Trophoblast cell (in vitro differentiated cells and primary cell): ENCODE measurements at regions not wholly inside any gene's neighbourhood (a gene's known extent, or its start where the extent isn't known, plus 50 kb on each side); places are given as distances from the start of the nearest gene placed in this dataset.
"Not testable (repeated sequence)": the region's sequence is repeated elsewhere in the genome, so short reads cannot be mapped to it uniquely, and the experiment has no call there.

Experiments
- DNase-seq, 2 donors: peaks; one replicate each; pipeline ENCODE4 v3.0.0-alpha.2; 2016
- H2AFZ ChIP-seq: 2 replicates; pipeline ENCODE4 v1.6.1; 2013; ENCODE audit warnings: low read length, moderate library complexity, mild to moderate bottlenecking; ENCODE audit not compliant: insufficient read depth, poor library complexity
- H2AK5ac ChIP-seq: 2 replicates; pipeline ENCODE4 v1.6.1; 2013; ENCODE audit warnings: mild to moderate bottlenecking, low read length
- H2BK120ac ChIP-seq: 2 replicates; pipeline ENCODE4 v1.6.1; 2013; ENCODE audit warnings: low read length, mild to moderate bottlenecking, moderate library complexity; ENCODE audit not compliant: insufficient read depth, poor library complexity
- H2BK12ac ChIP-seq: 2 replicates; pipeline ENCODE4 v1.6.1; 2013; ENCODE audit warnings: mild to moderate bottlenecking, low read length, moderate library complexity
- H2BK5ac ChIP-seq: 2 replicates; pipeline ENCODE4 v1.6.1; 2013; ENCODE audit warnings: low read length, low read depth, moderate library complexity, mild to moderate bottlenecking; ENCODE audit not compliant: poor library complexity
- H3K14ac ChIP-seq: 2 replicates; pipeline ENCODE4 v1.6.1; 2013; ENCODE audit warnings: mild to moderate bottlenecking, low read length
- H3K18ac ChIP-seq: 2 replicates; pipeline ENCODE4 v1.6.1; 2013; ENCODE audit warnings: mild to moderate bottlenecking, low read length
- H3K23ac ChIP-seq: 2 replicates; pipeline ENCODE4 v1.6.1; 2013; ENCODE audit warnings: low read length
- H3K27ac ChIP-seq: 2 replicates; pipeline ENCODE4 v1.5.1; 2013; ENCODE audit warnings: low read depth, mild to moderate bottlenecking, inconsistent platforms, low read length, moderate library complexity
- H3K27me3 ChIP-seq: 2 replicates; pipeline ENCODE4 v1.6.1; 2013; ENCODE audit warnings: inconsistent platforms, mild to moderate bottlenecking, low read length, moderate library complexity; ENCODE audit not compliant: insufficient read depth
- H3K36me3 ChIP-seq, 2 experiments: 1 replicate in 1 of 2; 2 replicates in 1 of 2; pipeline ENCODE4 v1.6.1; 2013; ENCODE audit warnings: low read length in 2 of 2, mild to moderate bottlenecking in 2 of 2, moderate library complexity in 1 of 2; ENCODE audit not compliant: insufficient read depth in 2 of 2, control insufficient read depth in 1 of 2
- H3K4ac ChIP-seq: 2 replicates; pipeline ENCODE4 v1.6.1; 2013; ENCODE audit warnings: low read depth, mild to moderate bottlenecking, low read length, moderate library complexity
- H3K4me1 ChIP-seq, 2 experiments: 1 replicate in 1 of 2; 2 replicates in 1 of 2; pipeline ENCODE4 v1.6.1; 2013; ENCODE audit warnings: low read length in 2 of 2, mild to moderate bottlenecking in 2 of 2, moderate library complexity in 1 of 2; ENCODE audit not compliant: insufficient read depth in 2 of 2, control insufficient read depth in 1 of 2
- H3K4me2 ChIP-seq: 2 replicates; pipeline ENCODE4 v1.6.1; 2013; ENCODE audit warnings: inconsistent platforms, mild to moderate bottlenecking, low read length, moderate library complexity
- H3K4me3 ChIP-seq: 2 replicates; pipeline ENCODE4 v1.5.1; 2013; ENCODE audit warnings: mild to moderate bottlenecking, low read depth, low read length, inconsistent platforms
- H3K79me1 ChIP-seq: one replicate; pipeline ENCODE4 v1.6.1; 2013; ENCODE audit warnings: low read length
- H3K79me2 ChIP-seq: 2 replicates; pipeline ENCODE4 v1.6.1; 2013; ENCODE audit warnings: low read length, mild to moderate bottlenecking; ENCODE audit not compliant: control insufficient read depth, insufficient read depth, poor library complexity
- H3K9ac ChIP-seq: 2 replicates; pipeline ENCODE4 v1.6.1; 2013; ENCODE audit warnings: mild to moderate bottlenecking, low read length
- H3K9me3 ChIP-seq: 2 replicates; pipeline ENCODE4 v1.6.1; 2013; ENCODE audit warnings: low read depth, mild to moderate bottlenecking, control low read depth, inconsistent platforms, low read length; ENCODE audit not compliant: insufficient read depth
- H4K12ac ChIP-seq: 2 replicates; pipeline ENCODE4 v1.6.1; 2013; ENCODE audit warnings: low read depth, mild to moderate bottlenecking, low read length, moderate library complexity
- H4K8ac ChIP-seq: 2 replicates; pipeline ENCODE4 v1.6.1; 2013; ENCODE audit warnings: low read depth, mild to moderate bottlenecking, low read length, moderate library complexity
- H4K91ac ChIP-seq: one replicate; pipeline ENCODE4 v1.6.1; 2013; ENCODE audit warnings: low read depth, mild to moderate bottlenecking, low read length, moderate library complexity
- WGBS: extraction: QIAGEN DNeasy Blood & Tissue Kit; methylation state at CpG from one replicate; pipeline ENCODE4 v1.1.7; 2013; ENCODE audit warnings: missing lambda C conversion rate; ENCODE audit not compliant: insufficient read length, insufficient coverage; ENCODE audit errors: extremely low coverage; 5-methylcytosine and 5-hydroxymethylcytosine counted together

DNA sequence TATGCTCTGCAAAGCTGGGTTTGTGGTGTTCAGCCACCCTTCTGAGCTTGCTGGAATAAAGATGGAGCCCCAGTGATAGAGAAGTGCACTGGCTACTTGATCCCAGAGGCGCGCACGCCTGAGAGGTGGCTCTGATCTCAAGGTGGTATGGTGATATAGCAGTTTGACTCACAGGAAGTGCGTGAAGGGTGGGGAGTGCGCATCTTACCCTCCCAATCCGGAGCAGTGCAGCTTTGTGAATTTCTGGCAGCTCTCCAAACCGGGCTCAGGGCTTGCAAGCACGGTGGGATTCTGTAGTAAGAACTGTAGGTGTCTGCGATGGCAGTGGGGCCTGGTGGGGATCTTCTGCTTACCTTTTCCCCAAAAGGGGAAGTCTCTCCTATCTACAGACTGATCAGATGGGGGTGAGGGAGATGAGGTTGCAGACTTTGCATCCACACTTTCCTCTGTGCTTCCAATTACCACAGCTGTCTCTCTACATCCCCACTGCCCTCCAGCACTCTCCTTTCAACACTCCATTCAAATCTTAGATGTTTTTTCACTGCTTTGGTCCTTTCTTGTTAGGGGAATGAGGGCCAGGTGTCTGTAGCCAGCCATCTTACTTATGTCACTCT, 197.4 kb upstream of the SLC38A2 start:
- Histone ChIP-seq H3K4me2 (no peak overlapping the region), H3K4me1 (no peaks in the 10 kb centered on the region), H3K9ac (no peak overlapping the region), H3K79me1 (no peaks in the 10 kb centered on the region), H3K27me3 (no peaks in the 10 kb centered on the region), H4K8ac (no peak overlapping the region), H3K4ac (no peak overlapping the region), H3K27ac (no peak overlapping the region), H2BK12ac (no peak overlapping the region), H2BK5ac (no peak overlapping the region), H3K4me3 (no peak overlapping the region), H4K91ac (no peak overlapping the region), H2AFZ (no peak overlapping the region), H3K36me3 (no peaks in the 10 kb centered on the region), H4K12ac (no peak overlapping the region), H2AK5ac (no peak overlapping the region), H3K79me2 (no peaks in the 10 kb centered on the region), H3K9me3 (peaks cover 6% of the 10 kb centered on the region), H2BK120ac (no peak overlapping the region), H3K18ac (no peak overlapping the region), H3K14ac (no peak overlapping the region), H3K23ac (no peak overlapping the region)
- WGBS, result no CpG with 5 or more reads among the region's 9 CpGs
- DNase-seq, result no peak

DNA sequence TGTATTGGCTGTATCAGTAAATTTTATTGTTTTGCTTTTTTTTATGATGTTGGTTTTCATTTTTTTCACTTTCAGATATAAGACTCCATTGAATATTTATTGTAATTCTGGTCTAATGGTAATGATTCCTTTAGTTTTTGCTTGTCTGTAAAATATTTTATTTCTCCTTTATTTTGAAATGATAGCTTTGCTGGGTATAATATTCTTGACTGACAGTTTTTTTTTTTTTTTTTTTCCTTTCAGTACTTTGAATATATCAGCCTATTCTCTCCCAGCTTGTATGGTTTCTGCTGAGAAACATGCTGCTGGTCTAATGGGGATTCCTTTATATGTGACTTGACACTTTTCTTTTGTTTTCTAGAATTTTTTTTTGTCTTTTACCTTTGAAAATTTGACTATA, 195.1 kb upstream of the SLC38A2 start:
- no peak overlapping the region for H3K4ac ChIP-seq
- no peak overlapping the region for H2BK5ac ChIP-seq
- H4K8ac ChIP-seq, result no peak overlapping the region
- no peak overlapping the region for H3K27ac ChIP-seq
- no peaks in the 10 kb centered on the region for H3K79me1 ChIP-seq
- H3K27me3 ChIP-seq, result no peaks in the 10 kb centered on the region
- no peak overlapping the region for H2AFZ ChIP-seq
- H3K4me1 ChIP-seq, result no peaks in the 10 kb centered on the region
- H3K36me3 ChIP-seq, result no peaks in the 10 kb centered on the region
- no peak overlapping the region for H2BK120ac ChIP-seq
- H4K91ac ChIP-seq, result no peak overlapping the region
- H3K9ac ChIP-seq, result no peak overlapping the region
- H2BK12ac ChIP-seq, result no peak overlapping the region
- no peak overlapping the region for H3K4me3 ChIP-seq
- peaks cover 6% of the 10 kb centered on the region for H3K9me3 ChIP-seq
- no peaks in the 10 kb centered on the region for H3K79me2 ChIP-seq
- no peak for DNase-seq
- H3K14ac ChIP-seq, result no peak overlapping the region
- no peak overlapping the region for H3K23ac ChIP-seq
- no peak overlapping the region for H2AK5ac ChIP-seq
- no peak overlapping the region for H3K4me2 ChIP-seq
- H3K18ac ChIP-seq, result no peak overlapping the region
- H4K12ac ChIP-seq, result no peak overlapping the region

DNA sequence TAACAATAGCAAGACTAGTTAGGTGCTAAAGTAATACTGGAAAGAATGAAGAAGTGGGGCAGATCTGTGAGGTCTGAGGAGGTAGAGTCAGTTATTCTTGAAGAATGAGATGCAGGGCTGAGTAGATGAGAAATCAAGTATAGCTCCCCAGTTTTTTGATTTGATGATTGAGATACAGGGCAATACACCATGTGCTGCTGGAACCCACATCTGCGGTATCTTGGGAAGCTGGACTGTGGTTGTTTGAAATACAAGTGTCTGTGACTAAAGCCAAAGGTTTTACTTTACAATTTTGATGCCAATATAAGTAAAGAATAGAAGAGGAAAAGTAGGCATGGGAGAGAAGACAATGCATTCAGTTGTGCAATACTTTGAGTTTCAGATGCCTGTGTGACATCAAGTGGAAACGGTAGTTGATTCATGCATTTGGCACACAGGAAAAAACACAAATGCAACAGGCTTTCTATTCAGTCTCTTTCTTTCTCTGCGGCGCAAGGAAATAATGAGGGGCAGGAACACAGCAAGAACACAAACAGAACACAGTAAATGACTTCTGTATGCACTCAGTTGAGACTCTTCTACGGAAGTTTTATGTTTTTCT, 190.2 kb upstream of the SLC38A2 start:
- Histone ChIP-seq H3K9me3 (no peaks in the 10 kb centered on the region), H2BK120ac (no peak overlapping the region), H3K23ac (no peak overlapping the region), H3K4ac (no peak overlapping the region), H2AFZ (no peak overlapping the region), H3K4me3 (no peak overlapping the region), H4K91ac (no peak overlapping the region), H3K27ac (peak overlapping the region; percentile 16), H3K79me2 (no peaks in the 10 kb centered on the region), H3K14ac (no peak overlapping the region), H3K27me3 (no peaks in the 10 kb centered on the region), H3K79me1 (no peaks in the 10 kb centered on the region), H3K36me3 (no peaks in the 10 kb centered on the region), H3K4me2 (no peak overlapping the region), H3K4me1 (peaks cover 0 to 3% of the 10 kb centered on the region in 2 experiments), H2BK12ac (no peak overlapping the region), H3K9ac (no peak overlapping the region), H4K8ac (no peak overlapping the region), H4K12ac (no peak overlapping the region), H3K18ac (no peak overlapping the region), H2BK5ac (no peak overlapping the region), H2AK5ac (no peak overlapping the region)
- DNase-seq, result peak in 1 of 2 donors; percentile 48
- WGBS, result no CpG with 5 or more reads among the region's 5 CpGs

DNA sequence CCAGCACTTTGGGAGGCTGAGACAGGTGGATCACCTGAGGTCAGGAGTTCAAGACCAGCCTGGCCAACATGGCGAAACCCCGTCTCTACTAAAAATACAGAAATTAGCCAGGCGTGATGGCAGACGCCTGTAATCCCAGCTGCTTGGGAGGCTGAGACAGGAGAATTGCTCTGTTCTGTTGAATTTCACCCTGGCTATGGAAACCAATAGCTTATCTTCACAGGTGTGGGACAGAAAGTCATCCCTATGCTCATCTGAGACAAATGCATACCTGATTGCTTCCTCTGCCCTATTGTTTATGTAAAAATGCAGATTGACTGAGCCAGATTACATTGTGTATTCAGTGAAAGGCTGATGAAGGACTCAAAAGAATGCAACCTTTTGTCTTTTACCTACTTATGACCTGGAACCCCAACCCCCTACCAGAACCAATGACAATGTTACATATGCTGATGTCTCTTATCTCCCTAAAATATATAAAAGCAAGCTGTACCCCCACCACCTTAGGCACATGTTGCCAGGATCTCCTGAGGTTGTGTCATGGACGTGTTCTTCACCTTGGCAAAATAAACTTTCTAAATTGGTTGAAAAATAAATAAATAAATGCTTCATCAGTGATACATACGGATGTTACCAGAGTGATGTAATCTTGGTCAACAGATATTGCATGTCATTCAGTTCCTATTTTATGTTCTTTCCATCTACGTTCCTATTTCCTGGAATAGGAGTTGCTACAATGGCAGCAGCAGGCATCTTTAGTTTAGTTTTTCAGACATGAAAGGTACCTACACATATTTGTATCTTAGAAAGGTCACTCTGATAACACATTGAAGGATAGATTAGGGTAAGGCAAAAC, 189.4 kb upstream of the SLC38A2 start:
- not testable (repeated sequence) for H3K79me2 ChIP-seq, H2BK120ac ChIP-seq, H2BK12ac ChIP-seq, H4K12ac ChIP-seq, H3K4ac ChIP-seq, H3K9ac ChIP-seq, H4K8ac ChIP-seq, H3K18ac ChIP-seq, H3K9me3 ChIP-seq, H3K36me3 ChIP-seq, H2AFZ ChIP-seq, H3K27me3 ChIP-seq, H3K4me1 ChIP-seq, DNase-seq, H3K23ac ChIP-seq, H3K4me2 ChIP-seq, H3K14ac ChIP-seq, H2AK5ac ChIP-seq, H2BK5ac ChIP-seq, H3K4me3 ChIP-seq, H3K79me1 ChIP-seq
- peak overlapping the region; percentile 16 for H3K27ac ChIP-seq
- no CpG with 5 or more reads among the region's 7 CpGs for WGBS
- H4K91ac ChIP-seq, result peak overlapping the region; percentile 5
